Bronchial epithelial cell (primary cell): ENCODE measurements at regions not wholly inside any gene's neighbourhood (a gene's known extent, or its start where the extent isn't known, plus 50 kb on each side); places are given as distances from the start of the nearest gene placed in this dataset.

Source experiments
- DNase-seq: peaks from one replicate; pipeline ENCODE4 v3.0.0-alpha.2; 2010; ENCODE audit warnings: low read depth
- FAIRE-seq: peaks from 2 replicates; lab custom pipeline; 2011; peaks lifted over from hg19 to GRCh38; lab: Jason Lieb, UNC
- H3K27me3 ChIP-seq: 2 replicates; pipeline ENCODE4 v1.5.1; 2011; ENCODE audit warnings: low read length; ENCODE audit not compliant: control insufficient read depth, insufficient read depth
- H3K36me3 ChIP-seq: 2 replicates; pipeline ENCODE4 v1.5.1; 2011; ENCODE audit warnings: low read length; ENCODE audit not compliant: control insufficient read depth, insufficient read depth
- H3K4me3 ChIP-seq: 2 replicates; pipeline ENCODE4 v1.5.1; 2011; ENCODE audit warnings: mild to moderate bottlenecking, low read depth, low read length, control low read depth
- TF ChIP-seq, protein P1 (sequence below): IDR thresholded peaks from 2 replicates; pipeline ENCODE4 v1.5.1; 2011; ENCODE audit warnings: mild to moderate bottlenecking, moderate library complexity, low read length, control low read depth, inconsistent platforms; ENCODE audit not compliant: insufficient read depth, severe bottlenecking

DNA sequence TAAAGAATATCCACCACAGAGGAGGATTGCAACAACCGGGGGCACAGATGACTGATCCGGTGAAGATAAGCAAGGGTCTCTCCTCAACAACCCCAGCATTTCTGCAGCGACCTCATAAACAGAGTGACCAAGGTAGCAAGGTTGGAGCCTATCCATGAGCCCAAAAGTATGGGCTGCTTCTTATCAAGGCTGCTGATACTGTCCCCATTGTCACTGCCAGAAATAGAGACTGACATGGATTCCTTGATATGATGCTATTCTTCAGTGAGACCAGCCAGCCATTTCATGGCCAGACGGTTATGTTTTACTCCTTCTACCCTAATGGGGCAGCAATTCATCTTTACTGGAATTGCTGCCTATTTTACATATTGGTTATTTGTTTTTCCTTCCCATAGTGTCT lies 61.9 kb upstream of the ARHGAP5 start:
- TF ChIP-seq, protein P1, sequence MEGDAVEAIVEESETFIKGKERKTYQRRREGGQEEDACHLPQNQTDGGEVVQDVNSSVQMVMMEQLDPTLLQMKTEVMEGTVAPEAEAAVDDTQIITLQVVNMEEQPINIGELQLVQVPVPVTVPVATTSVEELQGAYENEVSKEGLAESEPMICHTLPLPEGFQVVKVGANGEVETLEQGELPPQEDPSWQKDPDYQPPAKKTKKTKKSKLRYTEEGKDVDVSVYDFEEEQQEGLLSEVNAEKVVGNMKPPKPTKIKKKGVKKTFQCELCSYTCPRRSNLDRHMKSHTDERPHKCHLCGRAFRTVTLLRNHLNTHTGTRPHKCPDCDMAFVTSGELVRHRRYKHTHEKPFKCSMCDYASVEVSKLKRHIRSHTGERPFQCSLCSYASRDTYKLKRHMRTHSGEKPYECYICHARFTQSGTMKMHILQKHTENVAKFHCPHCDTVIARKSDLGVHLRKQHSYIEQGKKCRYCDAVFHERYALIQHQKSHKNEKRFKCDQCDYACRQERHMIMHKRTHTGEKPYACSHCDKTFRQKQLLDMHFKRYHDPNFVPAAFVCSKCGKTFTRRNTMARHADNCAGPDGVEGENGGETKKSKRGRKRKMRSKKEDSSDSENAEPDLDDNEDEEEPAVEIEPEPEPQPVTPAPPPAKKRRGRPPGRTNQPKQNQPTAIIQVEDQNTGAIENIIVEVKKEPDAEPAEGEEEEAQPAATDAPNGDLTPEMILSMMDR: no peak
- Histone ChIP-seq H3K27me3 (no peaks in the 10 kb centered on the region), H3K36me3 (no peaks in the 10 kb centered on the region), H3K4me3 (no peak overlapping the region)
- no peak for FAIRE-seq
- no peak for DNase-seq

GRCh38 chr14:32017587-32017986 lies 59.5 kb upstream of the ARHGAP5 start:
- DNase-seq (no peak), FAIRE-seq (no peak)
- no peaks in the 10 kb centered on the region for H3K27me3 ChIP-seq
- TF ChIP-seq, protein P1: no peak
- no peaks in the 10 kb centered on the region for H3K36me3 ChIP-seq
- H3K4me3 ChIP-seq: no peak overlapping the region

GRCh38 chr14:32018391-32019092 lies 58.6 kb upstream of the ARHGAP5 start:
- TF ChIP-seq, protein P1: no peak
- H3K4me3 ChIP-seq: no peak overlapping the region
- FAIRE-seq (no peak), DNase-seq (peak; percentile 63)
- no peaks in the 10 kb centered on the region for H3K36me3 ChIP-seq
- no peaks in the 10 kb centered on the region for H3K27me3 ChIP-seq

- H3K27me3 ChIP-seq: no peaks in the 10 kb centered on the region
- TF ChIP-seq, protein P1: no peak
- no peak for DNase-seq
- FAIRE-seq: no peak
- H3K4me3 ChIP-seq: no peak overlapping the region
- no peaks in the 10 kb centered on the region for H3K36me3 ChIP-seq
Observed at GRCh38 chr14:32019276-32019675, 57.8 kb upstream of the ARHGAP5 start.

DNA sequence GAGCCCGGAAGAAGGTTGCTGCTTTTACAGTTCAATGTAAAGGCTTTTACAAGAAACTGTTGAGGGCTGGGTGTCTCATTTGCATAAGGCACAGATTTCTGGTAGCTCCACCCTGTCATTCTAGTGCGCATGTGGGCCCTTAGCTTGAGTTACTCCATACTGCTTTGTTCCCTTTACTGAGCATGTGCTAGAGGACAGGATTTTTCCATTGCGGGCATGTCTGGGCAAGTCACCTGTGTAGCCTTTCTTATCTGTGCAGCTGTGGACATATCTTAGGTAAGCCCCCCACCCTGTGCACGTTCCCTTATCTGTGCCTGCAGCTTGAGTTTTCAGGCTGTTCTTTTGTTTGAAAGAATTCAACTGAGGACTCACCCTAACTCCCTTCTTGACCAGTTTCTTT lies 56.2 kb upstream of the ARHGAP5 start:
- peak; percentile 38 for DNase-seq
- H3K36me3 ChIP-seq: no peaks in the 10 kb centered on the region
- FAIRE-seq: no peak
- TF ChIP-seq, protein P1: no peak
- no peak overlapping the region for H3K4me3 ChIP-seq
- no peaks in the 10 kb centered on the region for H3K27me3 ChIP-seq

- no peak for DNase-seq
- TF ChIP-seq, protein P1: no peak
- Histone ChIP-seq H3K27me3 (no peaks in the 10 kb centered on the region), H3K36me3 (no peaks in the 10 kb centered on the region), H3K4me3 (no peak overlapping the region)
- no peak for FAIRE-seq
Observed at GRCh38 chr14:32021341-32021740, 55.8 kb upstream of the ARHGAP5 start.
